Naive thymus-derived CD4-positive, alpha-beta T cell (primary cell): ENCODE measurements at regions not wholly inside any gene's neighbourhood (a gene's known extent, or its start where the extent isn't known, plus 50 kb on each side); places are given as distances from the start of the nearest gene placed in this dataset.

ENCODE experiments used
- ATAC-seq: fragments of 150-1000 bp; cut with Tn5 transposase; 2 replicates; pipeline ENCODE4 v1.10.0; 2021; ENCODE audit warnings: mild to moderate bottlenecking, moderate library complexity
- CTCF ChIA-PET: fragments of 350-600 bp; sonication (Branson Sonifier 250); formaldehyde crosslinking; loops from one replicate; lab custom pipeline; 2021; ENCODE audit warnings: antibody characterized with exemption; lab: Charles Lee
- POLR2A ChIA-PET: fragments of 350-600 bp; sonication (Branson Sonifier 250); formaldehyde crosslinking; loops from one replicate; lab custom pipeline; 2021; ENCODE audit warnings: antibody characterized with exemption, inconsistent platforms; lab: Charles Lee
- DNase-seq, 9 donors: peaks; one replicate each; pipeline versions ENCODE4 v3.0.0 to v3.0.0-alpha.2; 2020 to 2022; ENCODE audit warnings: mixed read lengths in 1 of 9
- H3K27ac ChIP-seq: one replicate; pipeline ENCODE4 v1.7.0; 2013; ENCODE audit warnings: mild to moderate bottlenecking, low read depth, low read length, moderate library complexity
- H3K27me3 ChIP-seq, 2 donors: one replicate each; pipeline ENCODE4 v1.7.0; 2013; ENCODE audit warnings: low read length in 2 of 2, mild to moderate bottlenecking in 2 of 2, moderate library complexity in 2 of 2; ENCODE audit not compliant: control insufficient read depth in 2 of 2, insufficient read depth in 2 of 2
- H3K36me3 ChIP-seq, 3 experiments: 1 replicate in 2 of 3; 2 replicates in 1 of 3; pipeline ENCODE4 v1.7.0; 2013; ENCODE audit warnings: low read length in 3 of 3, mild to moderate bottlenecking in 3 of 3, moderate library complexity in 1 of 3; ENCODE audit not compliant: insufficient read depth in 3 of 3, control insufficient read depth in 2 of 3
- H3K4me1 ChIP-seq, 2 donors: one replicate each; pipeline ENCODE4 v1.7.0; 2013; ENCODE audit warnings: low read length in 2 of 2, mild to moderate bottlenecking in 2 of 2, moderate library complexity in 1 of 2; ENCODE audit not compliant: control insufficient read depth in 2 of 2, insufficient read depth in 2 of 2
- H3K4me3 ChIP-seq: 2 replicates; pipeline ENCODE4 v1.7.0; 2013; ENCODE audit warnings: mild to moderate bottlenecking, low read length
- H3K9me3 ChIP-seq, 3 experiments: 1 replicate in 2 of 3; 2 replicates in 1 of 3; pipeline ENCODE4 v1.7.0; 2013; ENCODE audit warnings: low read length in 3 of 3; ENCODE audit not compliant: control insufficient read depth in 2 of 3
- H3K27ac Mint-ChIP-seq, 9 donors: one replicate each; pipeline ENCODE4 v1.8.0; 2020 to 2022; ENCODE audit warnings: mixed read lengths in 9 of 9, mild to moderate bottlenecking in 8 of 9, moderate library complexity in 5 of 9, inconsistent platforms in 2 of 9
- H3K27me3 Mint-ChIP-seq, 5 donors: one replicate each; pipeline ENCODE4 v1.8.0; 2021 to 2022; ENCODE audit warnings: mixed read lengths in 5 of 5, mild to moderate bottlenecking in 1 of 5
- H3K36me3 Mint-ChIP-seq, 5 donors: one replicate each; pipeline ENCODE4 v1.8.0; 2020 to 2022; ENCODE audit warnings: mixed read lengths in 5 of 5, mild to moderate bottlenecking in 3 of 5, inconsistent platforms in 1 of 5
- H3K4me1 Mint-ChIP-seq, 7 donors: one replicate each; pipeline ENCODE4 v1.8.0; 2020 to 2022; ENCODE audit warnings: mixed read lengths in 7 of 7, mild to moderate bottlenecking in 3 of 7, inconsistent platforms in 1 of 7
- H3K4me3 Mint-ChIP-seq, 10 donors: one replicate each; pipeline ENCODE4 v1.8.0; 2020 to 2022; ENCODE audit warnings: mild to moderate bottlenecking in 10 of 10, mixed read lengths in 10 of 10, moderate library complexity in 6 of 10, inconsistent platforms in 2 of 10
- H3K9me3 Mint-ChIP-seq, 11 donors: one replicate each; pipeline ENCODE4 v1.8.0; 2020 to 2022; ENCODE audit warnings: mixed read lengths in 11 of 11, mild to moderate bottlenecking in 4 of 11, inconsistent platforms in 1 of 11, moderate library complexity in 1 of 11
- intact Hi-C, 2 donors: fragments of 100-400 bp; cut with micrococcal nuclease; formaldehyde crosslinking; loops; one replicate each; pipeline ENCODE4 v1.15.1; 2023

DNA sequence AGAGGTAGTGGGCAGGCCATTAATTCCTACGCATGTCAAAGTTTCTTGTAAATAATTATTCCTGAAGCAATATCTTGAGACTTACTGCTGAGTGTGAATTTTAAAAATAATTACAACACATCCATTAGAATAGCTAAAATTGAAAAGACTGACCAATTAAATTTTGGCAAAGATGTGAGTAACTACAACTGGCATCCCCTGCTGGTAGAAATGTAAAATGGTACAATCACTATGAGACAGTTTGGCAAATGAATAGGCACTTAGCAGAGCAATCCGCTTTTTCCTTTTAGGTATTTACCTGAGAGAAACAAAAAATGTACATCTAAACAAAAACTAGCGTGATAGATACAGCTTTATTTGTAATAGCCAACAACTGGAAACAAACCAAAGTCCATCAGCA lies 798.9 kb downstream of the BRINP3 start:
- Mint-ChIP-seq H3K9me3 (peaks cover 0 to 13% (median 4%) of the 10 kb centered on the region in 11 donors), H3K27ac (no peak overlapping the region), H3K27me3 (no peaks in the 10 kb centered on the region), H3K36me3 (no peaks in the 10 kb centered on the region), H3K4me3 (no peak overlapping the region), H3K4me1 (no peaks in the 10 kb centered on the region)
- ChIA-PET CTCF (no interaction called here), POLR2A (no interaction called here)
- no peaks in the 10 kb centered on the region for H3K27me3 ChIP-seq
- DNase-seq, result no peak
- intact Hi-C loops, result no loop called here
- no peak overlapping the region for H3K4me3 ChIP-seq
- ATAC-seq, result no peak
- H3K9me3 ChIP-seq, result no peaks in the 10 kb centered on the region
- no peaks in the 10 kb centered on the region for H3K36me3 ChIP-seq
- H3K27ac ChIP-seq, result no peak overlapping the region
- no peaks in the 10 kb centered on the region for H3K4me1 ChIP-seq

DNA sequence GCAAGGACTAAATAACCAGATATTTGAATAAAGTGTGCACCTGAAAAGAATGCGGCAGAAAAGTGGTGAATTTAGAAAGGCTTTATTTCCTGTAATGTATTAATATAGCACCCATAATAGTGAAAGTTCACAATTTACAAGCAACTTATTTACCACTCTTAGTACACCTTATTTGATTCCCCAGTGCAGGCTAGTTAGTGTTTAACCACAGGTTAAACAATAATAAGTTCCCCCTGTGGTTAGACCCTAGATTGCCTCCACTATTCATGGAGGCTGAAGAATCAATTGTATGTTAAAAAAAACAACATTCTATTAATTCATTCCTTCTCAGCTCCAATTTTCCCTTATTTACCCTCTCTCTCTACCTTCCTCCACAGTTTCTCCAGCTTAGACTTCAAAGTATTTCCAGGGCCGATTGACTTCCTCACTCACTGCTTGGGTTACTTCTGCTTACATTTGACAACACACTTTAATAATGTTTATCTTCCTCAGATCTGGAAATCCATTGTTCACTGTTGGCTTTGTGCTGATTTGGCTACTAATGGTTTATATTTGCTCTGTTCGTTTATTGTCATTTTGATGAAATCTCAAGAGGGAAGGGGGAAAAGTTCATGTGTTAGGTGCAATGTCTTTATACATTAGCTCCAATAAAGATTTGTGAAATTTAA lies 796.3 kb downstream of the BRINP3 start:
- no peak overlapping the region for H3K4me3 ChIP-seq
- H3K27me3 Mint-ChIP-seq, result no peaks in the 10 kb centered on the region
- no peaks in the 10 kb centered on the region for H3K36me3 ChIP-seq
- H3K4me3 Mint-ChIP-seq, result no peak overlapping the region
- H3K9me3 Mint-ChIP-seq, result peaks cover 0 to 14% (median 4%) of the 10 kb centered on the region in 11 donors
- no peaks in the 10 kb centered on the region for H3K4me1 Mint-ChIP-seq
- H3K4me1 ChIP-seq, result no peaks in the 10 kb centered on the region
- ChIA-PET CTCF (no interaction called here), POLR2A (no interaction called here)
- ATAC-seq, result no peak
- intact Hi-C loops, result no loop called here
- DNase-seq, result no peak
- H3K36me3 Mint-ChIP-seq, result no peaks in the 10 kb centered on the region
- H3K27ac ChIP-seq, result no peak overlapping the region
- H3K27ac Mint-ChIP-seq, result no peak overlapping the region
- no peaks in the 10 kb centered on the region for H3K27me3 ChIP-seq
- no peaks in the 10 kb centered on the region for H3K9me3 ChIP-seq

DNA sequence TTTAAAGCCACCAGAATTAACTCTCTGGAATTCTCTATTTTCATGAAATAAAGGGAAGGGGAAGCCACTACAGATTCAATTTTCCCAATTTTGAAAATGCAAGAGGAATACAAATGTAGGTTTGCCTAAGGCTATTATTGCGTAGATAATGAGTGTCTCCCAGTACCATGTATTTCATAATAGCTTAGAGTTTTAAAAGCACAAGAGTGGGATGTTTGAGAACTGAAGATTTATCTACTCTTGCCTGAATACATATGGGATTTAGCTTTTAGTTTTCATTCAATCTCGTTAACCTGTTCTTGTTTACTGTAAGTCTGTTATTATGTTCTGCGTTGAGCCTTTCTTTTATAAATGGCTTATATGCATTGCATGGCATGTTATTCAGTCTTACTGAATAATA lies 795.1 kb downstream of the BRINP3 start:
- H3K4me1 ChIP-seq, result no peaks in the 10 kb centered on the region
- no peaks in the 10 kb centered on the region for H3K36me3 ChIP-seq
- H3K4me3 ChIP-seq, result no peak overlapping the region
- Mint-ChIP-seq H3K36me3 (no peaks in the 10 kb centered on the region), H3K27ac (no peak overlapping the region), H3K9me3 (peaks cover 0 to 19% (median 4%) of the 10 kb centered on the region in 11 donors), H3K4me1 (no peaks in the 10 kb centered on the region), H3K27me3 (no peaks in the 10 kb centered on the region), H3K4me3 (no peak overlapping the region)
- no peaks in the 10 kb centered on the region for H3K9me3 ChIP-seq
- H3K27me3 ChIP-seq, result no peaks in the 10 kb centered on the region
- no peak overlapping the region for H3K27ac ChIP-seq
- DNase-seq, result no peak
- ATAC-seq, result no peak
- POLR2A ChIA-PET, result no interaction called here
- intact Hi-C loops, result no loop called here
- CTCF ChIA-PET, result no interaction called here

DNA sequence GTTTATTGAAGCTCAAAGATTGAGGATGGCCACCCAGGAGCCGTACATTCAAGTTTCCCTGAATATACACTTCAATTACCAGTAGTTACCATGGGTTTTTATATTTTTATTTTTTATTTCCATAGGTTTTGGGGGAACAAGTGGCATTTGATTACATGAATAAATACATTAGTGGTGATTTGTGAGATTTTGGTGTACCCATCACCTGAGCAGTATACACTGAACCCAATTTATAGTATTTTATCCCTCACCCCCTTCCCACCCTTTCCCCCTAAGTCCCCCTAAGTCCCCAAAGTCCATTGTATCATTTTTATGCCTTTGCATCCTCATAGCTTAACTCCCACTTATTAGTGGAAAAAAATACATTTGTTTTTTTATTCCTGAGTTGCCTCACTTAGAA lies 791.4 kb downstream of the BRINP3 start:
- Histone ChIP-seq H3K36me3 (no peaks in the 10 kb centered on the region), H3K27me3 (no peaks in the 10 kb centered on the region), H3K4me3 (no peak overlapping the region), H3K27ac (no peak overlapping the region), H3K4me1 (no peaks in the 10 kb centered on the region), H3K9me3 (peaks cover 0 to 5% (median 0%) of the 10 kb centered on the region in 3 experiments)
- Mint-ChIP-seq H3K27ac (no peak overlapping the region), H3K27me3 (no peaks in the 10 kb centered on the region), H3K4me3 (no peak overlapping the region), H3K4me1 (no peaks in the 10 kb centered on the region), H3K9me3 (peaks cover 0 to 24% (median 2%) of the 10 kb centered on the region in 11 donors), H3K36me3 (no peaks in the 10 kb centered on the region)
- ATAC-seq (no peak), DNase-seq (no peak)
- CTCF ChIA-PET, result no interaction called here
- POLR2A ChIA-PET, result no interaction called here
- intact Hi-C loops, result no loop called here

DNA sequence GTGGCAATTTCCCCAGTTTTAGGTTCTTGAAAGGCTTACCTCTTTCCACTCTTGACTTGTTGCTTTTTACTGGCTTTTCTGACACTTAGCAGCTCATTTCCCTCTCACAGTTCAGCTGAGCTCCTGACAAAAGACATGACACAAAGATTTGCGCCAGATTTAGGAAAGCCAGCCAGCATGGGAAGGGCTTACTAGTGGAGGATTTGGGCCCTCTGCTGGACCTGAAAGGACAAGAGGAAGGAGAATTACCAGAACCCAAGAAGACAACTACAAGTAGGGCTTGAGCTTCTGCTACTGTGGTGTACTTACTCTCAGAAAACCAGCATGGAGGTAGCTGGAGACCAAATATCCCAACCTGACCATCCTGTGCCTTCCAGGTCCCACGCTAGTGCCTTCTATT lies 784.5 kb downstream of the BRINP3 start:
- H3K27ac ChIP-seq, result no peak overlapping the region
- intact Hi-C loops, result no loop called here
- Mint-ChIP-seq H3K27me3 (no peaks in the 10 kb centered on the region), H3K4me1 (no peaks in the 10 kb centered on the region), H3K9me3 (peaks cover 0 to 35% (median 5%) of the 10 kb centered on the region in 11 donors), H3K36me3 (peaks cover 0 to 6% (median 0%) of the 10 kb centered on the region in 5 donors), H3K4me3 (no peak overlapping the region), H3K27ac (peak overlapping the region in 1 of 9 donors; percentile 22)
- ATAC-seq (no peak), DNase-seq (no peak)
- no peaks in the 10 kb centered on the region for H3K27me3 ChIP-seq
- ChIA-PET POLR2A (no interaction called here), CTCF (no interaction called here)
- H3K36me3 ChIP-seq, result no peaks in the 10 kb centered on the region
- H3K9me3 ChIP-seq, result peaks cover 0 to 15% (median 0%) of the 10 kb centered on the region in 3 experiments
- H3K4me1 ChIP-seq, result no peaks in the 10 kb centered on the region
- H3K4me3 ChIP-seq, result no peak overlapping the region

DNA sequence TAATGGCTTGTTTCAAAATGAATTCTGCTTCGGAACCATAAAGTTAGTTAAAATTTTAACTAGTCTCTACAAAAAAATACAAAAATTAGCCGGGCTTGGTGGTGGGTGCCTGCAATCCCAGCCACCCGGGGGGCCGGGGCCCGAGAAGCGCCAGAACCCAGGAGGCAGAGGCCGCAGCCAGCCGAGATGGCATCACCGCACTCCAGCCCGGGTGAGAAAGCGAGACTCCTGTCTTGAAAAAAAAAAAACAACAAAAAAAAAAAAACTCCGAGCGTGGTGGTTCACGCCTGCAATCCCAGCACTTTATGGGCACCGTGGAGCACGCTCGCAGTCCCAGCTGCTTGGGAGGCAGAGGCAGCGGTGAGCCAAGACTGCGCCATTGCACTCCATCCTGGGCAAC lies 781.4 kb downstream of the BRINP3 start:
- H3K27me3 Mint-ChIP-seq, result no peaks in the 10 kb centered on the region
- no peak overlapping the region for H3K4me3 Mint-ChIP-seq
- peaks cover 0 to 32% (median 6%) of the 10 kb centered on the region in 11 donors for H3K9me3 Mint-ChIP-seq
- no peak for DNase-seq
- Histone ChIP-seq H3K9me3 (peaks cover 0 to 10% (median 0%) of the 10 kb centered on the region in 3 experiments), H3K27ac (no peak overlapping the region), H3K27me3 (no peaks in the 10 kb centered on the region), H3K36me3 (no peaks in the 10 kb centered on the region), H3K4me1 (no peaks in the 10 kb centered on the region), H3K4me3 (no peak overlapping the region)
- ChIA-PET CTCF (no interaction called here), POLR2A (no interaction called here)
- ATAC-seq, result no peak
- peaks cover 0 to 6% (median 0%) of the 10 kb centered on the region in 5 donors for H3K36me3 Mint-ChIP-seq
- H3K4me1 Mint-ChIP-seq, result no peaks in the 10 kb centered on the region
- no peak overlapping the region for H3K27ac Mint-ChIP-seq
- intact Hi-C loops, result no loop called here

DNA sequence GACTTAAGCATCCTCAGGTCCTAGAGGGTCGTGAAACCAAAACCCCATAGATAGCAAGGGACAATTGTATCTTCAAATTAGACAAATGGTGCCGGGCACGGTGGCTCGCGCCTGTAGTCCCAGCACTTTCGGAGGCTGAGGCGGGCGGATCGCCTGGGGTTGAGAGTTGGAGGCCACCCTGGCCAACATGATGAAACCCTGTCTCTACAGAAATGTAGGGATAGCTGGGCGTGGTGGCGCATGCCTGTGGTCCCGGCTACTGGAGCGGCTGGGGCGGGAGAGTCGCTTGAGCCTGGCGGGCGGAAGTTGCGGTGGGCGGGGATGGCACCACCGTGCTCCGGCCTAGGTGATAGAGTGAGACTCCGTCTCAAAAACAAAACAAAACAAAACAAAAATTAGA lies 780.6 kb downstream of the BRINP3 start:
- CTCF ChIA-PET, result no interaction called here
- Histone ChIP-seq H3K27ac (no peak overlapping the region), H3K27me3 (no peaks in the 10 kb centered on the region), H3K4me1 (no peaks in the 10 kb centered on the region), H3K4me3 (no peak overlapping the region), H3K36me3 (no peaks in the 10 kb centered on the region), H3K9me3 (peaks cover 0 to 7% (median 0%) of the 10 kb centered on the region in 3 experiments)
- Mint-ChIP-seq H3K27ac (no peak overlapping the region), H3K4me3 (no peak overlapping the region), H3K36me3 (peaks cover 0 to 6% (median 0%) of the 10 kb centered on the region in 5 donors), H3K9me3 (peaks cover 0 to 31% (median 6%) of the 10 kb centered on the region in 11 donors), H3K27me3 (no peaks in the 10 kb centered on the region), H3K4me1 (no peaks in the 10 kb centered on the region)
- intact Hi-C loops, result no loop called here
- ATAC-seq (no peak), DNase-seq (no peak)
- POLR2A ChIA-PET, result no interaction called here
